ENCODE measurements at regions not wholly inside any gene's neighbourhood (a gene's known extent, or its start where the extent isn't known, plus 50 kb on each side); places are given as distances from the start of the nearest gene placed in this dataset.

DNA sequence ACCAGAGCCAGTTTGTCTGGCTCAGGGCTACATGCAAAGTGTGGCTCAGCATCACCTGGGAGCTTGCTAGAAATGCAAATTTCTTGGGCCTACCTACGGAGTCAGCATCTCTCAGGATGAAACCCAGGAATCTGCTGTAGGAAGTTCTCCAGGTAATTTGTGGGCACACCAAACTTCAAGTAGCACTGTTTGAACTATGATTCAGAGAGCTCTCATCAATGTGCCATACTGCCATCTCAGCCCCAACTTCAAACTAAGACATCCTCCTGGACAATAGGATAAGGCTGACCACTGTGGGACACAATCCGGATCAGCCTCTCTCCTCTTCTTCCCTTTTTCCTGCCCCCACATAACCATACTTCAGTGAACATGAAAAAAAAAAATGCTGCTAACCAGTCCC, 374.5 kb downstream of the METTL15 start:
- no peak overlapping the region for H3K27ac ChIP-seq (ENCODE audit: poor library complexity, severe bottlenecking)
- H3K9me3 ChIP-seq (ENCODE audit: severe bottlenecking) = no peaks in the 10 kb centered on the region
- H3K27me3 ChIP-seq (ENCODE audit: insufficient read depth, poor library complexity, severe bottlenecking) = no peaks in the 10 kb centered on the region
- no peak overlapping the region for H3K4me3 ChIP-seq (ENCODE audit: severe bottlenecking)
- H3K4me1 ChIP-seq (ENCODE audit: insufficient read depth, poor library complexity, severe bottlenecking) = no peaks in the 10 kb centered on the region
- TF ChIP-seq, protein P1, sequence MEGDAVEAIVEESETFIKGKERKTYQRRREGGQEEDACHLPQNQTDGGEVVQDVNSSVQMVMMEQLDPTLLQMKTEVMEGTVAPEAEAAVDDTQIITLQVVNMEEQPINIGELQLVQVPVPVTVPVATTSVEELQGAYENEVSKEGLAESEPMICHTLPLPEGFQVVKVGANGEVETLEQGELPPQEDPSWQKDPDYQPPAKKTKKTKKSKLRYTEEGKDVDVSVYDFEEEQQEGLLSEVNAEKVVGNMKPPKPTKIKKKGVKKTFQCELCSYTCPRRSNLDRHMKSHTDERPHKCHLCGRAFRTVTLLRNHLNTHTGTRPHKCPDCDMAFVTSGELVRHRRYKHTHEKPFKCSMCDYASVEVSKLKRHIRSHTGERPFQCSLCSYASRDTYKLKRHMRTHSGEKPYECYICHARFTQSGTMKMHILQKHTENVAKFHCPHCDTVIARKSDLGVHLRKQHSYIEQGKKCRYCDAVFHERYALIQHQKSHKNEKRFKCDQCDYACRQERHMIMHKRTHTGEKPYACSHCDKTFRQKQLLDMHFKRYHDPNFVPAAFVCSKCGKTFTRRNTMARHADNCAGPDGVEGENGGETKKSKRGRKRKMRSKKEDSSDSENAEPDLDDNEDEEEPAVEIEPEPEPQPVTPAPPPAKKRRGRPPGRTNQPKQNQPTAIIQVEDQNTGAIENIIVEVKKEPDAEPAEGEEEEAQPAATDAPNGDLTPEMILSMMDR (IDR thresholded peaks at IDR 0.05; ENCODE audit: poor library complexity, severe bottlenecking) = no peak
- no peaks in the 10 kb centered on the region for H3K36me3 ChIP-seq (ENCODE audit: low read depth)
- ATAC-seq (ENCODE audit: low read depth) = no peak
- no peak for DNase-seq (ENCODE audit: low spot score)

DNA sequence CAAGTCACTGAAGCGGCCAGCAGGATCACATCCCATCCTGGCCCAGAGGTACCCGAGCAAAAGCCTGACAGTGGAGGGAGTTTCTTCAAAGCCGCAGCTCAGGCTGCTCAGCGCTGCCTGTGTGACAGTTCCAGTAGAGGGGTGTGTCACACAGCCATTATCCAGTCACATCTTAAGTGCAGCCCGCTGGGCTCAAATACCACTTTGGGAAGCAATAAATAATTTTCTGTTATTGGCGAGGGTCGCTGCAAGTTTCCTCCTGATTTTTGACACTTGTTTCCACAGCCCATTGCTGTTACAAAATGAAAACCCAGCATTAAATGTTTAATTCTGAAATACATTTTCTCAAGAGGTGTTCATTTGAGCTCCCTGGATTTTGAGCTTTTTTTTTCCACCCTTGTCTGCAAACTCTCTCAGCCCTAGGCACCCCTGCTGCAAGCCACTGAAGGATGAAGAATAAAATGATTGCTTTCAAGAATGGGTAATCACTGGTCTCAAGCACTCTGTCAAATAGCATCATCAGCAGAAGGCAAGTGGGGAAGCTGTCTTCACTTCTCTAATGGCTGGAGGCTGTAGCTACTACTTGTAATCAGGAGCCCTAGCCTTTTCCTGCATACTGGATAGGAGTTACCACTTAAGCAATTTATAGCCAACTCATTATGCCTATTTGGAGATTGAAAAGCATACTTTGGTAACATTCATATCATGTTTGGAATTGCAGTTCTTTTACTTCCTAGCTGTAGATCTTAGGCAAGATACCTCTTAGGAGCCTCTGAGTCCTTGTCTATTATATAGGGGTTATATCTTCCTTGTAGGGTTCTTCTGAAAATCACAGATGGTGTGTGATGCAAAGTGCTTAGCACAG, 373.7 kb downstream of the METTL15 start:
- H3K36me3 ChIP-seq (ENCODE audit: low read depth) = no peaks in the 10 kb centered on the region
- no peaks in the 10 kb centered on the region for H3K9me3 ChIP-seq (ENCODE audit: severe bottlenecking)
- TF ChIP-seq, protein P1 (IDR thresholded peaks at IDR 0.05; ENCODE audit: poor library complexity, severe bottlenecking) = no peak
- H3K4me1 ChIP-seq (ENCODE audit: insufficient read depth, poor library complexity, severe bottlenecking) = no peaks in the 10 kb centered on the region
- DNase-seq (ENCODE audit: low spot score) (no peak), ATAC-seq (ENCODE audit: low read depth) (no peak)
- H3K27me3 ChIP-seq (ENCODE audit: insufficient read depth, poor library complexity, severe bottlenecking) = no peaks in the 10 kb centered on the region
- H3K4me3 ChIP-seq (ENCODE audit: severe bottlenecking) = no peak overlapping the region
- no peak overlapping the region for H3K27ac ChIP-seq (ENCODE audit: poor library complexity, severe bottlenecking)

GRCh38 chr11:28480406-28480805, 372.2 kb downstream of the METTL15 start:
- no peak overlapping the region for H3K27ac ChIP-seq (ENCODE audit: poor library complexity, severe bottlenecking)
- H3K4me3 ChIP-seq (ENCODE audit: severe bottlenecking) = no peak overlapping the region
- no peaks in the 10 kb centered on the region for H3K4me1 ChIP-seq (ENCODE audit: insufficient read depth, poor library complexity, severe bottlenecking)
- DNase-seq (ENCODE audit: low spot score) (no peak), ATAC-seq (ENCODE audit: low read depth) (no peak)
- no peaks in the 10 kb centered on the region for H3K36me3 ChIP-seq (ENCODE audit: low read depth)
- no peaks in the 10 kb centered on the region for H3K9me3 ChIP-seq (ENCODE audit: severe bottlenecking)
- no peaks in the 10 kb centered on the region for H3K27me3 ChIP-seq (ENCODE audit: insufficient read depth, poor library complexity, severe bottlenecking)
- TF ChIP-seq, protein P1 (IDR thresholded peaks at IDR 0.05; ENCODE audit: poor library complexity, severe bottlenecking) = no peak

- H3K27me3 ChIP-seq (ENCODE audit: insufficient read depth, poor library complexity, severe bottlenecking) = no peaks in the 10 kb centered on the region
- ATAC-seq (ENCODE audit: low read depth) (no peak), DNase-seq (ENCODE audit: low spot score) (no peak)
- no peak overlapping the region for H3K27ac ChIP-seq (ENCODE audit: poor library complexity, severe bottlenecking)
- TF ChIP-seq, protein P1 (IDR thresholded peaks at IDR 0.05; ENCODE audit: poor library complexity, severe bottlenecking) = no peak
- no peaks in the 10 kb centered on the region for H3K36me3 ChIP-seq (ENCODE audit: low read depth)
- no peaks in the 10 kb centered on the region for H3K4me1 ChIP-seq (ENCODE audit: insufficient read depth, poor library complexity, severe bottlenecking)
- no peaks in the 10 kb centered on the region for H3K9me3 ChIP-seq (ENCODE audit: severe bottlenecking)
- no peak overlapping the region for H3K4me3 ChIP-seq (ENCODE audit: severe bottlenecking)
Observed at GRCh38 chr11:28476864-28477263, 368.7 kb downstream of the METTL15 start.

DNA sequence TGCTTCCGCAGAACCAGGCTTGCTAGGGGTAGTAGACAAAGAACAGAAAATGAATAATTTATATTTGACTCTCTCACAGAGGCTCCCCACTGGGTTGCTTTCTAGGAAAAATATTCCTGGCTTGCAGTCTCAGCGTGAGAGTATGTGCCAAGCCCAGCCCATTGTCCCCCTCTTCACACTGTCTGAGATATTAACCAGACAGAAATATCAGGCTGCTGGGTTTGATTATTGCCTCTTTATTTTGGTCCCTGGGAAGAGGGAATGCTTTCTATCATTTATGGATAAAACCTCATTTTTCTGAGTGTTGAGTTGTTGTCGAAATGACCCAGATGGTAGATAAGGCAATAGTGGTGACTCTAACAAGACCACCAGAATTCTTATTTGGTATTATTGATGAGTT, 367.9 kb downstream of the METTL15 start:
- no peak for ATAC-seq (ENCODE audit: low read depth)
- H3K27ac ChIP-seq (ENCODE audit: poor library complexity, severe bottlenecking) = no peak overlapping the region
- no peaks in the 10 kb centered on the region for H3K27me3 ChIP-seq (ENCODE audit: insufficient read depth, poor library complexity, severe bottlenecking)
- H3K4me3 ChIP-seq (ENCODE audit: severe bottlenecking) = no peak overlapping the region
- DNase-seq (ENCODE audit: low spot score) = no peak
- H3K36me3 ChIP-seq (ENCODE audit: low read depth) = no peaks in the 10 kb centered on the region
- no peaks in the 10 kb centered on the region for H3K9me3 ChIP-seq (ENCODE audit: severe bottlenecking)
- no peaks in the 10 kb centered on the region for H3K4me1 ChIP-seq (ENCODE audit: insufficient read depth, poor library complexity, severe bottlenecking)
- TF ChIP-seq, protein P1 (IDR thresholded peaks at IDR 0.05; ENCODE audit: poor library complexity, severe bottlenecking) = no peak

Data from RWPE2 (cell line).